ENCODE measurements at regions not wholly inside any gene's neighbourhood (a gene's known extent, or its start where the extent isn't known, plus 50 kb on each side); places are given as distances from the start of the nearest gene placed in this dataset.

- no peak for TF ChIP-seq TAF1 (IDR thresholded peaks at IDR 0.05; ENCODE audit: low read depth, low read length)
- no peak for TF ChIP-seq POU2F2 (IDR thresholded peaks at IDR 0.05; ENCODE audit: low read depth, low read length)
- no peak for TF ChIP-seq SPI1 (IDR thresholded peaks at IDR 0.05; ENCODE audit: low read depth, low read length)
- no peak for TF ChIP-seq PAX5 (IDR thresholded peaks at IDR 0.05; ENCODE audit: insufficient read depth, low read length, severe bottlenecking)
- FAIRE-seq (no peak), DNase-seq (ENCODE audit: insufficient read length, low spot score) (no peak)
Observed at GRCh38 chr1:195637539-195637938, 970.7 kb downstream of the KCNT2 start.

DNA sequence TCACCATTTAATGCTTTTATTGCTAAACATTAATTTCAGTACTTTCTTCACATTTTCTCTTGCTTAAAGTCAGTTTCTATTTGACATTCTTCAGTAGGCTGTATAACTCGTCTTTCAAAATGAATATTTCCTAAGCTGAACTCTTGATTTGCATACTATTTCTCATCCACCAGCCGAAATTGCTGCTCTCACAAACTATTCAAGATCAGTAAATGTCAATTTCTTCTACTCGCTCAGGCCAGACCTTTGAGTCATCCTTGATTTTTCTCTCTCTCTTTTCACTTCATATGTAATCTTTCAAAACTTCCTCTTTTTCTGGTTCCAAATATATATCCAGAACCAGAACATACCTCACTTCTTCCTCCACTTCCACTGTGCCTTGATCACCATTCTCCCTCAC lies 990.0 kb downstream of the KCNT2 start:
- FAIRE-seq (no peak), DNase-seq (ENCODE audit: insufficient read length, low spot score) (no peak)
- no peak for TF ChIP-seq POLR2AphosphoS5 (IDR thresholded peaks at IDR 0.05; ENCODE audit: low read depth, low read length)

GRCh38 chr1:195617106-195617505 lies 991.1 kb downstream of the KCNT2 start:
- no peak for DNase-seq (ENCODE audit: insufficient read length, low spot score)
- no peak for FAIRE-seq
- TF ChIP-seq TAF1 (IDR thresholded peaks at IDR 0.05; ENCODE audit: low read depth, low read length) = no peak
- no peak for TF ChIP-seq SPI1 (IDR thresholded peaks at IDR 0.05; ENCODE audit: low read depth, low read length)
- TF ChIP-seq POLR2AphosphoS5 (IDR thresholded peaks at IDR 0.05; ENCODE audit: low read depth, low read length) = no peak
- no peak for TF ChIP-seq POLR2A (IDR thresholded peaks at IDR 0.05; ENCODE audit: low read depth, low read length)
- TF ChIP-seq PAX5 (IDR thresholded peaks at IDR 0.05; ENCODE audit: insufficient read depth, low read length, severe bottlenecking) = no peak
- no peak for TF ChIP-seq POU2F2 (IDR thresholded peaks at IDR 0.05; ENCODE audit: low read depth, low read length)

- FAIRE-seq (no peak), DNase-seq (ENCODE audit: insufficient read length, low spot score) (no peak)
- TF ChIP-seq POLR2A (IDR thresholded peaks at IDR 0.05; ENCODE audit: low read depth, low read length) (no peak), SPI1 (IDR thresholded peaks at IDR 0.05; ENCODE audit: low read depth, low read length) (no peak), POU2F2 (IDR thresholded peaks at IDR 0.05; ENCODE audit: low read depth, low read length) (no peak), TAF1 (IDR thresholded peaks at IDR 0.05; ENCODE audit: low read depth, low read length) (no peak), PAX5 (IDR thresholded peaks at IDR 0.05; ENCODE audit: insufficient read depth, low read length, severe bottlenecking) (no peak), POLR2AphosphoS5 (IDR thresholded peaks at IDR 0.05; ENCODE audit: low read depth, low read length) (no peak)
Observed at GRCh38 chr1:195608883-195609282, 999.4 kb downstream of the KCNT2 start.

DNA sequence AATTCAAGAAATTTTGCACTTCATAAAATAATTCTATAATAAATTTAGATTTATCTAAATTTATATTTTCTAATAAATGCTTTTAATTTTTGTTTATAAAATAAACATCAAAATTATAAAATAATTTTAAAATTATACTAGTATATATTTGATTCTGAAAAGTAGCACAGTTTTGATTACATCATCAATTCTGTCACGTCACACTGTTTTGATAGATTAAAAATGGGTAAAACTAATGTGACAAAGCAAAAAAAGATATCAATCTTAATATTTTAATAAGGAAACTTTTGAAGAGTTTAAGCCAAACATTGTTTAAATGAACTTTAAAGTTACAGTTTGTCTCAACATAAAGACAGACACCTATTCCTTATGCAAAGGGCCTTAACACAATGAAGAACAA lies 1001.8 kb downstream of the KCNT2 start:
- FAIRE-seq (no peak), DNase-seq (ENCODE audit: insufficient read length, low spot score) (no peak)
- TF ChIP-seq TAF1 (IDR thresholded peaks at IDR 0.05; ENCODE audit: low read depth, low read length) (no peak), POLR2AphosphoS5 (IDR thresholded peaks at IDR 0.05; ENCODE audit: low read depth, low read length) (no peak), PAX5 (IDR thresholded peaks at IDR 0.05; ENCODE audit: insufficient read depth, low read length, severe bottlenecking) (no peak), SPI1 (IDR thresholded peaks at IDR 0.05; ENCODE audit: low read depth, low read length) (no peak), POLR2A (IDR thresholded peaks at IDR 0.05; ENCODE audit: low read depth, low read length) (no peak), POU2F2 (IDR thresholded peaks at IDR 0.05; ENCODE audit: low read depth, low read length) (no peak)

DNA sequence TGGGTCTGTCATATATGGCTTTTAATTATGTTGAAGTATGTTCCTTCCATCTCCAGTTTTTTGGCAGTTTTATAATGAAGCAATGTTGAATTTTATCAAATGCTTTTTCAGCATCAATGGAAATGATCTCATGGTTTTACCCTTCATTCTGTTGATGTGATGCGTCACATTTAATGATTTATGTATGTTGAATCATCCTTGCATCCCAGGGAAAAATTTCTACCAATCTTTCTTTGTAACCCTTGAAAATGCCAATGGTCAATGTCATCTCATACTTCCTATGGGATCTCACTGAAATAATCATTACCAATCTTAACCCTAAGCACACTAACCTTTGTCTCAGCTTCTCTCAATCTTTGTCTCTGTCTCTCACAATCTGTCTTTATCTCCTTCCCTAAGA lies 1004.0 kb downstream of the KCNT2 start:
- no peak for DNase-seq (ENCODE audit: insufficient read length, low spot score)
- no peak for TF ChIP-seq PAX5 (IDR thresholded peaks at IDR 0.05; ENCODE audit: insufficient read depth, low read length, severe bottlenecking)
- TF ChIP-seq TAF1 (IDR thresholded peaks at IDR 0.05; ENCODE audit: low read depth, low read length) = no peak
- no peak for TF ChIP-seq POU2F2 (IDR thresholded peaks at IDR 0.05; ENCODE audit: low read depth, low read length)
- TF ChIP-seq POLR2AphosphoS5 (IDR thresholded peaks at IDR 0.05; ENCODE audit: low read depth, low read length) = no peak
- TF ChIP-seq POLR2A (IDR thresholded peaks at IDR 0.05; ENCODE audit: low read depth, low read length) = no peak
- TF ChIP-seq SPI1 (IDR thresholded peaks at IDR 0.05; ENCODE audit: low read depth, low read length) = no peak
- no peak for FAIRE-seq

GRCh38 chr1:195597891-195598290 lies 1010.3 kb downstream of the KCNT2 start:
- TF ChIP-seq SPI1 (IDR thresholded peaks at IDR 0.05; ENCODE audit: low read depth, low read length) (no peak), POU2F2 (IDR thresholded peaks at IDR 0.05; ENCODE audit: low read depth, low read length) (no peak), POLR2A (IDR thresholded peaks at IDR 0.05; ENCODE audit: low read depth, low read length) (no peak)
- FAIRE-seq (no peak), DNase-seq (ENCODE audit: insufficient read length, low spot score) (no peak)

GRCh38 chr1:195594773-195595172 lies 1013.5 kb downstream of the KCNT2 start:
- DNase-seq (ENCODE audit: insufficient read length, low spot score) = no peak
- TF ChIP-seq PAX5 (IDR thresholded peaks at IDR 0.05; ENCODE audit: insufficient read depth, low read length, severe bottlenecking) (no peak), TAF1 (IDR thresholded peaks at IDR 0.05; ENCODE audit: low read depth, low read length) (no peak), POLR2A (IDR thresholded peaks at IDR 0.05; ENCODE audit: low read depth, low read length) (no peak), SPI1 (IDR thresholded peaks at IDR 0.05; ENCODE audit: low read depth, low read length) (no peak), POU2F2 (IDR thresholded peaks at IDR 0.05; ENCODE audit: low read depth, low read length) (no peak), POLR2AphosphoS5 (IDR thresholded peaks at IDR 0.05; ENCODE audit: low read depth, low read length) (no peak)
- FAIRE-seq = no peak

GRCh38 chr1:195594322-195594721 lies 1013.9 kb downstream of the KCNT2 start:
- TF ChIP-seq SPI1 (IDR thresholded peaks at IDR 0.05; ENCODE audit: low read depth, low read length) (no peak), PAX5 (IDR thresholded peaks at IDR 0.05; ENCODE audit: insufficient read depth, low read length, severe bottlenecking) (no peak), POLR2AphosphoS5 (IDR thresholded peaks at IDR 0.05; ENCODE audit: low read depth, low read length) (no peak), POU2F2 (IDR thresholded peaks at IDR 0.05; ENCODE audit: low read depth, low read length) (no peak), TAF1 (IDR thresholded peaks at IDR 0.05; ENCODE audit: low read depth, low read length) (no peak)
- no peak for FAIRE-seq
- no peak for DNase-seq (ENCODE audit: insufficient read length, low spot score)

GRCh38 chr1:195591917-195592672 lies 1016.1 kb downstream of the KCNT2 start:
- no peak for FAIRE-seq
- no peak for TF ChIP-seq PAX5 (IDR thresholded peaks at IDR 0.05; ENCODE audit: insufficient read depth, low read length, severe bottlenecking)
- no peak for TF ChIP-seq SPI1 (IDR thresholded peaks at IDR 0.05; ENCODE audit: low read depth, low read length)
- no peak for TF ChIP-seq POLR2A (IDR thresholded peaks at IDR 0.05; ENCODE audit: low read depth, low read length)
- no peak for TF ChIP-seq TAF1 (IDR thresholded peaks at IDR 0.05; ENCODE audit: low read depth, low read length)
- no peak for TF ChIP-seq POU2F2 (IDR thresholded peaks at IDR 0.05; ENCODE audit: low read depth, low read length)
- TF ChIP-seq POLR2AphosphoS5 (IDR thresholded peaks at IDR 0.05; ENCODE audit: low read depth, low read length) = no peak
- DNase-seq (ENCODE audit: insufficient read length, low spot score) = no peak
